ENCODE measurements at regions not wholly inside any gene's neighbourhood (a gene's known extent, or its start where the extent isn't known, plus 50 kb on each side); places are given as distances from the start of the nearest gene placed in this dataset.

GRCh38 chr3:18159681-18160080, 265.5 kb downstream of the SATB1 start:
- H3K4me1 ChIP-seq (ENCODE audit: control insufficient read depth, insufficient read depth, low read length), result no peaks in the 10 kb centered on the region
- WGBS, 2 experiments, result 100% methylated on average over 1 of the region's 1 CpG

GRCh38 chr3:18153571-18154173, 271.5 kb downstream of the SATB1 start:
- Histone ChIP-seq H3K4me3 (ENCODE audit: insufficient read depth, low read depth, low read length) (no peak overlapping the region), H3K27ac (ENCODE audit: insufficient read depth, low read depth, low read length, poor library complexity, severe bottlenecking) (peak overlapping the region; percentile 16), H3K4me1 (ENCODE audit: control insufficient read depth, insufficient read depth, low read length) (peaks cover 12% of the 10 kb centered on the region), H3K27me3 (ENCODE audit: control insufficient read depth, insufficient read depth, low read length, poor library complexity, severe bottlenecking) (no peaks in the 10 kb centered on the region), H3K36me3 (ENCODE audit: control insufficient read depth, insufficient read depth, low read length) (no peaks in the 10 kb centered on the region), H3K9me3 (ENCODE audit: control insufficient read depth, low read length) (no peaks in the 10 kb centered on the region)
- WGBS, 2 experiments, result 57 to 58% methylated on average over 3 of the region's 3 CpGs

More at GRCh38 chr3:18159681-18160080, 265.5 kb downstream of the SATB1 start:
- Histone ChIP-seq H3K27me3 (ENCODE audit: control insufficient read depth, insufficient read depth, low read length, poor library complexity, severe bottlenecking) (no peaks in the 10 kb centered on the region), H3K36me3 (ENCODE audit: control insufficient read depth, insufficient read depth, low read length) (no peaks in the 10 kb centered on the region), H3K9me3 (ENCODE audit: control insufficient read depth, low read length) (no peaks in the 10 kb centered on the region), H3K27ac (ENCODE audit: insufficient read depth, low read depth, low read length, poor library complexity, severe bottlenecking) (no peak overlapping the region), H3K4me3 (ENCODE audit: insufficient read depth, low read depth, low read length) (no peak overlapping the region)

- no peak overlapping the region for H3K27ac ChIP-seq (ENCODE audit: insufficient read depth, low read depth, low read length, poor library complexity, severe bottlenecking)
- 93 to 97% methylated on average over 2 to 3 of the region's 3 CpGs for WGBS, 2 experiments
- H3K4me3 ChIP-seq (ENCODE audit: insufficient read depth, low read depth, low read length), result no peak overlapping the region
- peaks cover 12% of the 10 kb centered on the region for H3K4me1 ChIP-seq (ENCODE audit: control insufficient read depth, insufficient read depth, low read length)
- no peaks in the 10 kb centered on the region for H3K36me3 ChIP-seq (ENCODE audit: control insufficient read depth, insufficient read depth, low read length)
- no peaks in the 10 kb centered on the region for H3K9me3 ChIP-seq (ENCODE audit: control insufficient read depth, low read length)
- no peaks in the 10 kb centered on the region for H3K27me3 ChIP-seq (ENCODE audit: control insufficient read depth, insufficient read depth, low read length, poor library complexity, severe bottlenecking)
Observed at GRCh38 chr3:18151199-18151598, 273.9 kb downstream of the SATB1 start.

- Histone ChIP-seq H3K4me3 (ENCODE audit: insufficient read depth, low read depth, low read length) (no peak overlapping the region), H3K27ac (ENCODE audit: insufficient read depth, low read depth, low read length, poor library complexity, severe bottlenecking) (no peak overlapping the region), H3K36me3 (ENCODE audit: control insufficient read depth, insufficient read depth, low read length) (no peaks in the 10 kb centered on the region), H3K27me3 (ENCODE audit: control insufficient read depth, insufficient read depth, low read length, poor library complexity, severe bottlenecking) (no peaks in the 10 kb centered on the region), H3K9me3 (ENCODE audit: control insufficient read depth, low read length) (no peaks in the 10 kb centered on the region), H3K4me1 (ENCODE audit: control insufficient read depth, insufficient read depth, low read length) (peaks cover 12% of the 10 kb centered on the region)
- 80 to 85% methylated on average over 4 of the region's 4 CpGs for WGBS, 2 experiments
Observed at GRCh38 chr3:18149935-18150334, 275.2 kb downstream of the SATB1 start.

GRCh38 chr3:18149386-18149785, 275.8 kb downstream of the SATB1 start:
- WGBS, 2 experiments, result 90 to 93% methylated on average over 2 of the region's 2 CpGs
- Histone ChIP-seq H3K27ac (ENCODE audit: insufficient read depth, low read depth, low read length, poor library complexity, severe bottlenecking) (no peak overlapping the region), H3K27me3 (ENCODE audit: control insufficient read depth, insufficient read depth, low read length, poor library complexity, severe bottlenecking) (no peaks in the 10 kb centered on the region), H3K9me3 (ENCODE audit: control insufficient read depth, low read length) (no peaks in the 10 kb centered on the region), H3K4me3 (ENCODE audit: insufficient read depth, low read depth, low read length) (no peak overlapping the region), H3K36me3 (ENCODE audit: control insufficient read depth, insufficient read depth, low read length) (no peaks in the 10 kb centered on the region), H3K4me1 (ENCODE audit: control insufficient read depth, insufficient read depth, low read length) (peaks cover 12% of the 10 kb centered on the region)

GRCh38 chr3:18144571-18144970, 280.6 kb downstream of the SATB1 start:
- Histone ChIP-seq H3K27ac (ENCODE audit: insufficient read depth, low read depth, low read length, poor library complexity, severe bottlenecking) (no peak overlapping the region), H3K27me3 (ENCODE audit: control insufficient read depth, insufficient read depth, low read length, poor library complexity, severe bottlenecking) (no peaks in the 10 kb centered on the region), H3K36me3 (ENCODE audit: control insufficient read depth, insufficient read depth, low read length) (no peaks in the 10 kb centered on the region), H3K4me1 (ENCODE audit: control insufficient read depth, insufficient read depth, low read length) (no peaks in the 10 kb centered on the region), H3K4me3 (ENCODE audit: insufficient read depth, low read depth, low read length) (no peak overlapping the region), H3K9me3 (ENCODE audit: control insufficient read depth, low read length) (no peaks in the 10 kb centered on the region)

GRCh38 chr3:18143258-18143780, 281.8 kb downstream of the SATB1 start:
- no peak overlapping the region for H3K4me3 ChIP-seq (ENCODE audit: insufficient read depth, low read depth, low read length)
- H3K27ac ChIP-seq (ENCODE audit: insufficient read depth, low read depth, low read length, poor library complexity, severe bottlenecking), result no peak overlapping the region
- no peaks in the 10 kb centered on the region for H3K4me1 ChIP-seq (ENCODE audit: control insufficient read depth, insufficient read depth, low read length)
- no peaks in the 10 kb centered on the region for H3K36me3 ChIP-seq (ENCODE audit: control insufficient read depth, insufficient read depth, low read length)
- no peaks in the 10 kb centered on the region for H3K9me3 ChIP-seq (ENCODE audit: control insufficient read depth, low read length)
- H3K27me3 ChIP-seq (ENCODE audit: control insufficient read depth, insufficient read depth, low read length, poor library complexity, severe bottlenecking), result no peaks in the 10 kb centered on the region
- WGBS, 2 experiments, result 89 to 92% methylated on average over 5 to 6 of the region's 6 CpGs

GRCh38 chr3:18137958-18138357, 287.2 kb downstream of the SATB1 start:
- Histone ChIP-seq H3K4me1 (ENCODE audit: control insufficient read depth, insufficient read depth, low read length) (peaks cover 12% of the 10 kb centered on the region), H3K27me3 (ENCODE audit: control insufficient read depth, insufficient read depth, low read length, poor library complexity, severe bottlenecking) (no peaks in the 10 kb centered on the region), H3K36me3 (ENCODE audit: control insufficient read depth, insufficient read depth, low read length) (no peaks in the 10 kb centered on the region), H3K27ac (ENCODE audit: insufficient read depth, low read depth, low read length, poor library complexity, severe bottlenecking) (no peak overlapping the region), H3K4me3 (ENCODE audit: insufficient read depth, low read depth, low read length) (no peak overlapping the region), H3K9me3 (ENCODE audit: control insufficient read depth, low read length) (no peaks in the 10 kb centered on the region)
- 91 to 96% methylated on average over 2 of the region's 2 CpGs for WGBS, 2 experiments

- no peaks in the 10 kb centered on the region for H3K27me3 ChIP-seq (ENCODE audit: control insufficient read depth, insufficient read depth, low read length, poor library complexity, severe bottlenecking)
- H3K4me3 ChIP-seq (ENCODE audit: insufficient read depth, low read depth, low read length), result no peak overlapping the region
- 49 to 58% methylated on average over 6 of the region's 7 CpGs for WGBS, 2 experiments
- H3K36me3 ChIP-seq (ENCODE audit: control insufficient read depth, insufficient read depth, low read length), result no peaks in the 10 kb centered on the region
- no peaks in the 10 kb centered on the region for H3K9me3 ChIP-seq (ENCODE audit: control insufficient read depth, low read length)
- peaks cover 12% of the 10 kb centered on the region for H3K4me1 ChIP-seq (ENCODE audit: control insufficient read depth, insufficient read depth, low read length)
- H3K27ac ChIP-seq (ENCODE audit: insufficient read depth, low read depth, low read length, poor library complexity, severe bottlenecking), result peak overlapping the region; percentile 19
Observed at GRCh38 chr3:18135060-18135814, 289.9 kb downstream of the SATB1 start.

GRCh38 chr3:18134386-18135059, 290.6 kb downstream of the SATB1 start:
- Histone ChIP-seq H3K27me3 (ENCODE audit: control insufficient read depth, insufficient read depth, low read length, poor library complexity, severe bottlenecking) (no peaks in the 10 kb centered on the region), H3K36me3 (ENCODE audit: control insufficient read depth, insufficient read depth, low read length) (no peaks in the 10 kb centered on the region), H3K4me1 (ENCODE audit: control insufficient read depth, insufficient read depth, low read length) (peaks cover 12% of the 10 kb centered on the region), H3K4me3 (ENCODE audit: insufficient read depth, low read depth, low read length) (no peak overlapping the region), H3K27ac (ENCODE audit: insufficient read depth, low read depth, low read length, poor library complexity, severe bottlenecking) (peak overlapping the region; percentile 19), H3K9me3 (ENCODE audit: control insufficient read depth, low read length) (no peaks in the 10 kb centered on the region)
- WGBS, 2 experiments, result 47 to 50% methylated on average over 2 of the region's 2 CpGs
